OCI-LY7 (cell line): ENCODE measurements at regions not wholly inside any gene's neighbourhood (a gene's known extent, or its start where the extent isn't known, plus 50 kb on each side); places are given as distances from the start of the nearest gene placed in this dataset.

Experiments
- BruUV-seq: library from RNA; stranded (reverse); fragments of 400-500 nt; replicated peaks from 2 replicates; lab custom pipeline; 2021; lab: Mats Ljungman, UMichigan
- CTCF ChIA-PET: fragments of 300-600 bp; sonication (Branson Sonifier 250); formaldehyde crosslinking; loops from one replicate; lab custom pipeline; 2022; ENCODE audit warnings: antibody characterized with exemption; ENCODE audit not compliant: unreplicated experiment; lab: Charles Lee
- POLR2A ChIA-PET: fragments of 300-600 bp; sonication (Branson Sonifier 250); formaldehyde crosslinking; loops from one replicate; lab custom pipeline; 2022; ENCODE audit warnings: antibody characterized with exemption; lab: Charles Lee
- DNase-seq: peaks from one replicate; pipeline ENCODE4 v3.0.0-alpha.2; 2015; ENCODE audit warnings: low spot score
- H2AFZ ChIP-seq: fragments of 200-600 bp; sonication (generic), shearing (Covaris generic); 2 replicates; pipeline ENCODE4 v1.6.1; 2014; ENCODE audit warnings: mild to moderate bottlenecking, antibody characterized with exemption, low read length, moderate library complexity
- H3K27ac ChIP-seq: fragments of 200-600 bp; sonication (generic); 2 replicates; pipeline ENCODE4 v1.5.1; 2014; ENCODE audit warnings: mixed run types, low read depth, mild to moderate bottlenecking, moderate library complexity, low read length, inconsistent platforms; ENCODE audit not compliant: poor library complexity, severe bottlenecking
- H3K36me3 ChIP-seq: fragments of 200-600 bp; sonication (generic); 2 replicates; pipeline ENCODE4 v1.6.1; 2014; ENCODE audit warnings: mild to moderate bottlenecking, antibody characterized with exemption, low read length, moderate library complexity, mixed read lengths; ENCODE audit not compliant: insufficient read depth
- H3K4me1 ChIP-seq: fragments of 200-600 bp; sonication (generic); 2 replicates; pipeline ENCODE4 v1.5.1; 2014; ENCODE audit warnings: mild to moderate bottlenecking, low read length; ENCODE audit not compliant: insufficient read depth, poor library complexity, severe bottlenecking
- H3K4me2 ChIP-seq: fragments of 200-600 bp; sonication (generic); 2 replicates; pipeline ENCODE4 v1.6.1; 2014; ENCODE audit warnings: mild to moderate bottlenecking, low read length
- H3K4me3 ChIP-seq: fragments of 200-600 bp; sonication (generic); 2 replicates; pipeline ENCODE4 v1.5.1; 2014; ENCODE audit warnings: mild to moderate bottlenecking, low read depth, low read length; ENCODE audit not compliant: poor library complexity, severe bottlenecking
- H3K79me2 ChIP-seq: fragments of 200-600 bp; sonication (generic); 2 replicates; pipeline ENCODE4 v1.6.1; 2016; ENCODE audit warnings: low read depth, mild to moderate bottlenecking, low read length, moderate library complexity, mixed read lengths; ENCODE audit not compliant: insufficient read depth
- H3K9me2 ChIP-seq: fragments of 200-600 bp; sonication (generic); 2 replicates; pipeline ENCODE4 v1.6.1; 2016; ENCODE audit warnings: mild to moderate bottlenecking, low read length, mixed read lengths; ENCODE audit not compliant: insufficient read depth
- H3K9me3 ChIP-seq: fragments of 200-600 bp; sonication (generic); 2 replicates; pipeline ENCODE4 v1.6.1; 2014; ENCODE audit warnings: mild to moderate bottlenecking, mixed run types, low read length, mixed read lengths
- H4K20me1 ChIP-seq: fragments of 200-600 bp; sonication (generic); 2 replicates; pipeline ENCODE4 v1.6.1; 2014; ENCODE audit warnings: mild to moderate bottlenecking, antibody characterized with exemption, low read length, moderate library complexity, mixed read lengths; ENCODE audit not compliant: insufficient read depth
- EZH2phosphoT487 ChIP-seq: fragments of 200-600 bp; sonication (generic); IDR thresholded peaks from 2 replicates; pipeline ENCODE4 v1.6.1; 2018; ENCODE audit warnings: low read depth, borderline replicate concordance, mild to moderate bottlenecking, mixed run types, antibody characterized with exemption, low read length, moderate library complexity, mixed read lengths
- intact Hi-C: fragments of 100-400 bp; cut with micrococcal nuclease; formaldehyde crosslinking; loops from one replicate; pipeline ENCODE4 v1.10.0; 2022; ENCODE audit not compliant: unreplicated experiment
- TF ChIP-seq, protein P1 (sequence below): fragments of 200-600 bp; sonication (generic); conservative IDR thresholded peaks from 2 replicates; pipeline ENCODE4 v1.5.1; 2014; ENCODE audit warnings: mild to moderate bottlenecking, antibody characterized with exemption, low read length, moderate library complexity, mixed read lengths

DNA sequence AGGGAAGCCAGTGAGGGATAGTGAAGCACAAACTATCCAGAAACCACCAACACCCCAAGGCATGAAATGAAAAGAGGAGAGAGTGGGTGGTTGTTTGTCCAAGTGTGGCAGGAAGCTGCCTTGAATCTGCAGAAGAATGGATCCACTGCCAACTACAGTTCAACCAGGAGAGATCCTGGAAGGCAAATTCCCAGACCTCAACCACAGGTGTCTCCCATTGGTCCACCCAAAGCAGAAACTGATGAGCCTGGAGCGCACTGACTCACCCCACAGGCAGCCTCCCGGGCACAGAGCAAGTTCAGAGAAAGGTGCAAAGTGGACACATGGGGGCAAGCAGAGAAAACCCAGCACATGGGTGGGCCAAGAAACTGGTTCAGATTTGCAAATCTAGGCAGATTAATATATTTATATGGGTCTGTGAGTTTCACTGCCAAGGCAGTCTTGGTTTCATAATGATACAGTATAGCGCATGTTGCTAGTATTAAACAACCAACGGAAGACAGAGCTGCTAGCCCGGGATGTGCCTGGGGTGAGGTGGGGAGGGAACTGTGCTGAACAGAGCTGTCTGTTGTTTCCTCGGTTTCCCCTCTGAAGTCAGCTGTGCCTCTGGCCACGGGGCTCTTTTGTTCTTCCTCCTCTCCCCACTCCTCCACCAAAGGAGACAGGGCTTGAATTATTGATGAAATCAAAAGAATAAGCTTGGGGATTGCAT lies 416.2 kb upstream of the CCDC196 start:
- POLR2A ChIA-PET, result no interaction called here
- no peak for TF ChIP-seq EZH2phosphoT487
- TF ChIP-seq, protein P1, sequence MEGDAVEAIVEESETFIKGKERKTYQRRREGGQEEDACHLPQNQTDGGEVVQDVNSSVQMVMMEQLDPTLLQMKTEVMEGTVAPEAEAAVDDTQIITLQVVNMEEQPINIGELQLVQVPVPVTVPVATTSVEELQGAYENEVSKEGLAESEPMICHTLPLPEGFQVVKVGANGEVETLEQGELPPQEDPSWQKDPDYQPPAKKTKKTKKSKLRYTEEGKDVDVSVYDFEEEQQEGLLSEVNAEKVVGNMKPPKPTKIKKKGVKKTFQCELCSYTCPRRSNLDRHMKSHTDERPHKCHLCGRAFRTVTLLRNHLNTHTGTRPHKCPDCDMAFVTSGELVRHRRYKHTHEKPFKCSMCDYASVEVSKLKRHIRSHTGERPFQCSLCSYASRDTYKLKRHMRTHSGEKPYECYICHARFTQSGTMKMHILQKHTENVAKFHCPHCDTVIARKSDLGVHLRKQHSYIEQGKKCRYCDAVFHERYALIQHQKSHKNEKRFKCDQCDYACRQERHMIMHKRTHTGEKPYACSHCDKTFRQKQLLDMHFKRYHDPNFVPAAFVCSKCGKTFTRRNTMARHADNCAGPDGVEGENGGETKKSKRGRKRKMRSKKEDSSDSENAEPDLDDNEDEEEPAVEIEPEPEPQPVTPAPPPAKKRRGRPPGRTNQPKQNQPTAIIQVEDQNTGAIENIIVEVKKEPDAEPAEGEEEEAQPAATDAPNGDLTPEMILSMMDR, result no peak
- DNase-seq, result no peak
- intact Hi-C loops, result loop anchor here (1.0 to 5.0 kb wide), 2 partner anchors 658 to 906 kb away; partner anchors contain the start of gene FUT8
- CTCF ChIA-PET, result no interaction called here
- H3K9me2 ChIP-seq, result no peaks in the 10 kb centered on the region
- H2AFZ ChIP-seq, result no peak overlapping the region
- H3K27ac ChIP-seq, result no peak overlapping the region
- no peaks in the 10 kb centered on the region for H3K36me3 ChIP-seq
- no peaks in the 10 kb centered on the region for H3K9me3 ChIP-seq
- no peaks in the 10 kb centered on the region for H4K20me1 ChIP-seq
- no peaks in the 10 kb centered on the region for H3K4me1 ChIP-seq
- BruUV-seq, result no TSS peak
- H3K4me3 ChIP-seq, result no peak overlapping the region
- H3K4me2 ChIP-seq, result no peak overlapping the region
- H3K79me2 ChIP-seq, result no peaks in the 10 kb centered on the region

DNA sequence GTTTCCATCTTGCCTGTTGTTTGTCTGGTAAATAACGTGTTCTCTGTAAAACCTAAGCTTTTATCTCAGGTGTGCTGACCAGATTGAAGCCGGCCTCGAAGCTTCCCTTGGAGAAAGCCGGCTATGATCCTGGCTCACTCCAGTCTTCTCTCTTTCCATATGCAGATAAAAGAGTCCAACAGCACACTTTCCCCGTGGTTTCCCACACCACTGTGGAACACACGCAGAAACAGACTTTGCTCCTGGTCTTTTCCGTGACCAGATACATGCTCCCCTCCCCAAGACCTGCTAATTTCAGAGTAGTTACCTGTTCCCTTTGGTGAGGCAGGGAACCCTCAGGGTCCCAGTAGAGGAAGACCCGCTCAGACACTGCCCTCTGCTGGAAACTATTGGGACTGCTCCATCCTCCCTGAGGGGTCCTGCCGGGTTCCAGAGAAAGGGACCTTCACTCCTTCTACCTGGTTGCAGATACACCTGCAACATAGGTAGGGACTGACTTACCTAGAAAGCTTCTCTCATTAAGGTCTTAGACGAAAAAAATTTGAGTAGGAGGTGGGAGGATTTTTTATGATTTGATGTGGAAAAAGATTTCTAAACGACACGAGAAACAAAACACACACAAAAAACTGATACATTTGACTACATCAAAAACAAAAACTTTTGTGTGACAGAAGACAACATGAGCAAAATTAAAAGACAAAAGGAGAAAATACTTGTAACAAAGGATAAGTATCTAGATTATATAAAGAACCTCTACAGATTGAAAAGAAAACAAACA lies 415.4 kb upstream of the CCDC196 start:
- peak; percentile 62 for DNase-seq
- H3K79me2 ChIP-seq, result no peaks in the 10 kb centered on the region
- H3K9me3 ChIP-seq, result no peaks in the 10 kb centered on the region
- TF ChIP-seq EZH2phosphoT487, result no peak
- TF ChIP-seq, protein P1, result peak; percentile 95
- H3K4me3 ChIP-seq, result no peak overlapping the region
- no peaks in the 10 kb centered on the region for H3K4me1 ChIP-seq
- no peak overlapping the region for H3K27ac ChIP-seq
- H2AFZ ChIP-seq, result no peak overlapping the region
- intact Hi-C loops, result loop anchor here (1.0 to 5.0 kb wide), 2 partner anchors 658 to 906 kb away; partner anchors contain the start of gene FUT8
- H3K36me3 ChIP-seq, result no peaks in the 10 kb centered on the region
- no peaks in the 10 kb centered on the region for H4K20me1 ChIP-seq
- H3K4me2 ChIP-seq, result no peak overlapping the region
- ChIA-PET CTCF (no interaction called here), POLR2A (no interaction called here)
- BruUV-seq, result no TSS peak
- no peaks in the 10 kb centered on the region for H3K9me2 ChIP-seq
